K562 (cell line): ENCODE measurements at regions not wholly inside any gene's neighbourhood (a gene's known extent, or its start where the extent isn't known, plus 50 kb on each side); places are given as distances from the start of the nearest gene placed in this dataset.

Source experiments
- ATAC-seq: fragments of 200-7000 bp; cut with Tn5 transposase; 3 replicates; pipeline ENCODE4 v1.9.1; 2020; ENCODE audit warnings: moderate library complexity
- BruUV-seq: library from RNA; stranded (reverse); fragments of 400-500 nt; replicated peaks from 2 replicates; lab custom pipeline; 2021; lab: Mats Ljungman, UMichigan
- CTCF ChIA-PET: fragments of 300-600 bp; formaldehyde crosslinking; extraction: SDS; loops from one replicate; lab custom pipeline; 2021; ENCODE audit warnings: low intra/inter-chr PET ratio; lab: Yijun Ruan, JAX
- POLR2A ChIA-PET: fragments of 300-600, 350-650 bp; sonication (Branson Sonifier 250); formaldehyde crosslinking; extraction: SDS; loops from one replicate; lab custom pipeline; 2021; ENCODE audit warnings: antibody characterized with exemption, inconsistent platforms; lab: Yijun Ruan, JAX
- DNase-seq, 4 experiments: peaks; one replicate each; pipeline versions ENCODE4 v3.0.0 to v3.0.0-alpha.2; 2011 to 2018; ENCODE audit warnings: low spot score in 3 of 4, mixed read lengths in 3 of 4; ENCODE audit errors: extremely low read depth in 1 of 4
- FAIRE-seq: peaks from 2 replicates; lab custom pipeline; 2011; peaks lifted over from hg19 to GRCh38; lab: Jason Lieb, UNC
- H2AFZ ChIP-seq: 2 replicates; pipeline ENCODE4 v1.6.0; 2011; ENCODE audit warnings: low read depth, low read length, control low read depth, inconsistent platforms
- H3K27ac ChIP-seq: fragments of 200-600 bp; 3 replicates; pipeline ENCODE4 v1.8.0; 2011; ENCODE audit warnings: low read depth, mild to moderate bottlenecking, control low read depth, inconsistent platforms, low read length, moderate library complexity, mixed read lengths; ENCODE audit errors: extremely low read depth
- H3K27me3 ChIP-seq, 2 experiments: fragments of 300-600 bp in 1 of 2; 2 replicates in 1 of 2; 3 replicates in 1 of 2; pipeline versions ENCODE4 v1.6.0 to v1.8.0; 2011; ENCODE audit warnings: inconsistent platforms in 2 of 2, low read length in 2 of 2, mild to moderate bottlenecking in 1 of 2, mixed read lengths in 1 of 2, moderate library complexity in 1 of 2; ENCODE audit not compliant: control insufficient read depth in 2 of 2, insufficient read depth in 2 of 2
- H3K36me3 ChIP-seq: fragments of 300-600 bp; 3 replicates; pipeline ENCODE4 v1.8.0; 2011; ENCODE audit warnings: mild to moderate bottlenecking, low read length, inconsistent platforms; ENCODE audit not compliant: control insufficient read depth, insufficient read depth
- H3K4me1 ChIP-seq, 2 experiments: fragments of 200-600 bp in 1 of 2; replicated peaks in 1 of 2; 2 replicates in 1 of 2; 3 replicates in 1 of 2; pipeline versions ENCODE4 v1.5.1 to v1.8.0; 2011; ENCODE audit warnings: inconsistent platforms in 2 of 2, low read length in 2 of 2, mild to moderate bottlenecking in 1 of 2, mixed read lengths in 1 of 2, moderate library complexity in 1 of 2; ENCODE audit not compliant: control insufficient read depth in 2 of 2, insufficient read depth in 2 of 2
- H3K4me2 ChIP-seq: 2 replicates; pipeline ENCODE4 v1.6.1; 2011; ENCODE audit warnings: low read length, control low read depth, inconsistent platforms, mixed read lengths; ENCODE audit not compliant: insufficient read depth
- H3K4me3 ChIP-seq: fragments of 200-600 bp; sonication (generic), shearing (Covaris generic); 2 replicates; pipeline ENCODE4 v1.5.1; 2016; ENCODE audit warnings: control low read depth, inconsistent platforms
- H3K79me2 ChIP-seq: fragments of 200-600 bp; 3 replicates; pipeline ENCODE4 v1.8.0; 2011; ENCODE audit warnings: low read length, inconsistent platforms; ENCODE audit not compliant: control insufficient read depth, insufficient read depth
- H3K9ac ChIP-seq, 2 experiments: 2 replicates each; pipeline versions ENCODE4 v1.6.0 to v1.6.1; 2011; ENCODE audit warnings: low read depth in 2 of 2, low read length in 2 of 2, control low read depth in 1 of 2, inconsistent platforms in 1 of 2, mild to moderate bottlenecking in 1 of 2, mixed read lengths in 1 of 2; ENCODE audit not compliant: insufficient read depth in 1 of 2
- H3K9me1 ChIP-seq: one replicate; pipeline ENCODE4 v1.6.0; 2011; ENCODE audit warnings: inconsistent platforms, mild to moderate bottlenecking, low read length, moderate library complexity; ENCODE audit not compliant: control insufficient read depth, insufficient read depth
- H3K9me3 ChIP-seq: replicated peaks from 2 replicates; pipeline ENCODE4 v1.5.1; 2011; ENCODE audit warnings: low read depth, low read length, inconsistent platforms; ENCODE audit not compliant: control insufficient read depth, insufficient read depth
- H4K20me1 ChIP-seq: replicated peaks from 2 replicates; pipeline ENCODE4 v1.6.1; 2011; ENCODE audit warnings: low read length, inconsistent platforms, mixed read lengths; ENCODE audit not compliant: control insufficient read depth, insufficient read depth
- BDP1 ChIP-seq: IDR thresholded peaks from 3 replicates; pipeline ENCODE4 v1.6.1; 2011; ENCODE audit not compliant: insufficient read length, insufficient read depth
- FIP1L1 ChIP-seq: fragments of 200-400 bp; formaldehyde crosslinking; IDR thresholded peaks from 2 replicates; pipeline ENCODE4 v1.6.1; 2018; ENCODE audit warnings: mild to moderate bottlenecking, low read depth, low read length; ENCODE audit not compliant: poor library complexity, severe bottlenecking
- KDM1A ChIP-seq, 2 experiments: fragments of 450-650 bp; IDR thresholded peaks; 2 replicates each; pipeline ENCODE4 v1.6.1; 2016; ENCODE audit warnings: mild to moderate bottlenecking in 2 of 2
- KHSRP ChIP-seq: fragments of 450-650 bp; IDR thresholded peaks from 2 replicates; pipeline ENCODE4 v1.6.1; 2017
- MAFK ChIP-seq: IDR thresholded peaks from 2 replicates; pipeline ENCODE4 v1.6.1; 2011; ENCODE audit warnings: low read length, improper control_type of control experiment
- NCOA4 ChIP-seq: fragments of 450-650 bp; IDR thresholded peaks from 2 replicates; pipeline ENCODE4 v1.6.1; 2018; ENCODE audit warnings: mild to moderate bottlenecking; ENCODE audit not compliant: partially characterized antibody
- RHOXF2B ChIP-seq: fragments of 250-450 bp; sonication (Bioruptor Pico); conservative IDR thresholded peaks from 2 replicates; pipeline ENCODE4 v1.5.1; 2021
- SPI1 ChIP-seq: IDR thresholded peaks from 2 replicates; pipeline ENCODE4 v1.6.1; 2011; ENCODE audit warnings: low read depth, low read length, control low read depth, borderline replicate concordance
- TBP ChIP-seq: optimal IDR thresholded peaks from 2 replicates; pipeline ENCODE3; 2011; ENCODE audit warnings: low read depth, low read length, improper control_type of control experiment
- TRIM24 ChIP-seq, 2 experiments: fragments of 450-650 bp; IDR thresholded peaks; 2 replicates each; pipeline ENCODE4 v1.6.1; 2016
- XRCC3 ChIP-seq: fragments of 450-650 bp; IDR thresholded peaks from 2 replicates; pipeline ENCODE4 v1.6.1; 2017; ENCODE audit warnings: mild to moderate bottlenecking, moderate library complexity
- YBX1 ChIP-seq: fragments of 450-650 bp; IDR thresholded peaks from 2 replicates; pipeline ENCODE4 v1.7.1; 2016; ENCODE audit warnings: mild to moderate bottlenecking
- ZNF24 ChIP-seq: fragments of 450-650 bp; IDR thresholded peaks from 2 replicates; pipeline ENCODE4 v1.6.1; 2016
- ZNF589 ChIP-seq: fragments of 200-800 bp; sonication (Bioruptor generic); IDR thresholded peaks from 2 replicates; pipeline ENCODE4 v1.6.1; 2016; ENCODE audit warnings: low read depth, missing genetic modification characterization, missing compliant biosample characterization
- ZNF778 ChIP-seq: fragments of 450-650 bp; formaldehyde crosslinking; IDR thresholded peaks from 2 replicates; pipeline ENCODE4 v1.4.0; 2020; ENCODE audit warnings: mild to moderate bottlenecking, moderate library complexity
- WGBS: fragments of 100-300 bp; shearing (Covaris generic); methylation state at CpG from one replicate; pipeline ENCODE4 v1.1.6; 2016; ENCODE audit warnings: low coverage, mixed read lengths; ENCODE audit not compliant: insufficient coverage; ENCODE audit errors: missing lambda C conversion rate; 5-methylcytosine and 5-hydroxymethylcytosine counted together
- in situ Hi-C: fragments of 300-500 bp; cut with MboI; formaldehyde crosslinking; loops from 4 replicates; pipeline ENCODE4 v1.15.0; 2018; ENCODE audit warnings: inconsistent platforms, mixed read lengths
- intact Hi-C: fragments of 100-400 bp; cut with micrococcal nuclease; formaldehyde crosslinking; loops from 2 replicates; pipeline ENCODE4 v1.14.2; 2022
- TF ChIP-seq, protein P1 (sequence below): fragments of 450-650 bp; conservative IDR thresholded peaks from 2 replicates; pipeline ENCODE4 v1.6.1; 2016; ENCODE audit warnings: missing genetic modification characterization, low read depth, mild to moderate bottlenecking, control low read depth, missing compliant biosample characterization
- TF ChIP-seq, protein P2 (sequence below): fragments of 450-650 bp; formaldehyde crosslinking; IDR thresholded peaks from 2 replicates; pipeline ENCODE4 v1.4.0; 2022; ENCODE audit warnings: missing genetic modification characterization

DNA sequence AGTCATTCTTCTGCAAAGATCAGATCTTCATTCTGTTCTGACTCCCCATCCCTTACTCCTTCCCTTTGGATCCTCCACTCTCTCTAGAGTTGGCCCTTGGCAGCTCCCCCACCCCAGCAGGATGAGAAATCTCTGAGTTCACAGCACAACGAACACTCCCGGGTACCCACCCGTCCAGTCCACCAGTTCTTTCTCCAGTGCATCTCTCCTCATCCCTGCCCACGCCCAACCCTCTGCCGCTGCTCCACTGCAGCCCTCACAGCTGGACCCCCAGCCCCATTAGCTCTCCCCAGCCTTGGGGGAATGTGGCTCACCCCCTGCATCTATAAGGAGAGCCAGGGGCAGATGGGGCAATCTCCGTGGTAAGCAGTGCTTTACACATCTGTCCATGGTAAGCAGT is 125.7 kb downstream of the MATN1 start:
- Histone ChIP-seq H3K27ac (no peak overlapping the region), H3K27me3 (peaks cover 0 to 17% of the 10 kb centered on the region in 2 experiments; a peak in 1 of 5 replicates), H3K4me2 (no peak overlapping the region), H3K4me3 (no peak overlapping the region), H3K79me2 (no peaks in the 10 kb centered on the region)
- intact Hi-C loops = no loop called here
- no peak for DNase-seq
- no peak for FAIRE-seq
- in situ Hi-C loops = no loop called here
- no TSS peak for BruUV-seq
- TF ChIP-seq ZNF589 (CRISPR knock-in tag) (no peak), NCOA4 (no peak), KDM1A (IDR thresholded peaks at IDR 0.05) (no peak), BDP1 (no peak)
- TF ChIP-seq, all 486 proteins: peak for 0
- 0 out of 5 replicates have a peak, but pooled peaks cover 0 to 4% of the 10 kb centered on the region in 2 experiments for H3K4me1 ChIP-seq
- H4K20me1 ChIP-seq = no peaks in the 10 kb centered on the region
- ATAC-seq = no peak
- H2AFZ ChIP-seq = no peak overlapping the region
- 0% methylated on average over 6 of the region's 6 CpGs for WGBS
- H3K9me3 ChIP-seq = no peaks in the 10 kb centered on the region
- ChIA-PET POLR2A (interaction anchor here (0.6 to 0.7 kb wide), 5 partner anchors 41 to 327 kb away, joined by 3 to 4 read pairs (median 3); no protein-coding TSS in a partner anchor), CTCF (no interaction called here)
- no peak overlapping the region for H3K9ac ChIP-seq
- H3K36me3 ChIP-seq = no peaks in the 10 kb centered on the region
- no peaks in the 10 kb centered on the region for H3K9me1 ChIP-seq

DNA sequence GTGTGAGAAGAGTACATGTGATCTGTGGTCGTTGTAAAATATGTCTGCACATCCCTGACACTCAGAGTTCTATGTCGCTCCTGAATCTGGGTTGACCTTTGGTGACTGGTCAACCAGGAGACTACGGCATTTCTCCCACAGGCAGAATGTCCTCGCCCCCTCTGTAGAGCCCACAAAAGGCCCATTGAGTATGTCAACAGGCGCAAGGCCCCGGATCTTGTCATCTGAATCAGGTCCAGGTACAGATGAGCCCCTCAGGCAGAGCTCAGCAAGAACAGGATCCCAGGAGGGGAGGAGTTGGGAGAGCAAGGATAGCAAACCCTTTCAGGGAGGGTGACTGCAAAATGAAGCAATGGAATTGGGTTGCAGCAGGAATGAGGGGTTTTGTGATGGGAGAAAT is 126.5 kb downstream of the MATN1 start:
- no peak overlapping the region for H2AFZ ChIP-seq
- peaks cover 0 to 17% of the 10 kb centered on the region in 2 experiments; a peak in 1 of 5 replicates for H3K27me3 ChIP-seq
- no peaks in the 10 kb centered on the region for H3K9me3 ChIP-seq
- no peak overlapping the region for H3K4me3 ChIP-seq
- H3K79me2 ChIP-seq = no peaks in the 10 kb centered on the region
- DNase-seq (no peak), FAIRE-seq (no peak), ATAC-seq (no peak)
- no peaks in the 10 kb centered on the region for H3K36me3 ChIP-seq
- no peaks in the 10 kb centered on the region for H4K20me1 ChIP-seq
- intact Hi-C loops (no loop called here), in situ Hi-C loops (no loop called here)
- WGBS = under 1% methylated on average over 6 of the region's 6 CpGs
- ChIA-PET POLR2A (interaction anchor here (0.7 kb wide), 1 partner anchor 65 kb away, joined by 3 read pairs; no protein-coding TSS in a partner anchor), CTCF (no interaction called here)
- H3K9ac ChIP-seq = no peak overlapping the region
- no peak overlapping the region for H3K4me2 ChIP-seq
- 0 out of 5 replicates have a peak, but pooled peaks cover 0 to 4% of the 10 kb centered on the region in 2 experiments for H3K4me1 ChIP-seq
- no peaks in the 10 kb centered on the region for H3K9me1 ChIP-seq
- no TSS peak for BruUV-seq
- no peak overlapping the region for H3K27ac ChIP-seq
- TF ChIP-seq, protein P1, sequence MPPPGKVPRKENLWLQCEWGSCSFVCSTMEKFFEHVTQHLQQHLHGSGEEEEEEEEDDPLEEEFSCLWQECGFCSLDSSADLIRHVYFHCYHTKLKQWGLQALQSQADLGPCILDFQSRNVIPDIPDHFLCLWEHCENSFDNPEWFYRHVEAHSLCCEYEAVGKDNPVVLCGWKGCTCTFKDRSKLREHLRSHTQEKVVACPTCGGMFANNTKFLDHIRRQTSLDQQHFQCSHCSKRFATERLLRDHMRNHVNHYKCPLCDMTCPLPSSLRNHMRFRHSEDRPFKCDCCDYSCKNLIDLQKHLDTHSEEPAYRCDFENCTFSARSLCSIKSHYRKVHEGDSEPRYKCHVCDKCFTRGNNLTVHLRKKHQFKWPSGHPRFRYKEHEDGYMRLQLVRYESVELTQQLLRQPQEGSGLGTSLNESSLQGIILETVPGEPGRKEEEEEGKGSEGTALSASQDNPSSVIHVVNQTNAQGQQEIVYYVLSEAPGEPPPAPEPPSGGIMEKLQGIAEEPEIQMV (tag) = no peak
- TF ChIP-seq XRCC3 = no peak
- TF ChIP-seq TRIM24 (IDR thresholded peaks at IDR 0.05) = no peak
- TF ChIP-seq TBP = no peak
- no peak for TF ChIP-seq FIP1L1
- no peak for TF ChIP-seq RHOXF2B (CRISPR knock-in tag)
- no peak for TF ChIP-seq SPI1
- no peak for TF ChIP-seq ZNF589 (CRISPR knock-in tag)
- TF ChIP-seq ZNF24 = no peak
- TF ChIP-seq KHSRP = no peak
- TF ChIP-seq MAFK = no peak
- no peak for TF ChIP-seq YBX1
- TF ChIP-seq ZNF778 = no peak
- TF ChIP-seq, protein P2, sequence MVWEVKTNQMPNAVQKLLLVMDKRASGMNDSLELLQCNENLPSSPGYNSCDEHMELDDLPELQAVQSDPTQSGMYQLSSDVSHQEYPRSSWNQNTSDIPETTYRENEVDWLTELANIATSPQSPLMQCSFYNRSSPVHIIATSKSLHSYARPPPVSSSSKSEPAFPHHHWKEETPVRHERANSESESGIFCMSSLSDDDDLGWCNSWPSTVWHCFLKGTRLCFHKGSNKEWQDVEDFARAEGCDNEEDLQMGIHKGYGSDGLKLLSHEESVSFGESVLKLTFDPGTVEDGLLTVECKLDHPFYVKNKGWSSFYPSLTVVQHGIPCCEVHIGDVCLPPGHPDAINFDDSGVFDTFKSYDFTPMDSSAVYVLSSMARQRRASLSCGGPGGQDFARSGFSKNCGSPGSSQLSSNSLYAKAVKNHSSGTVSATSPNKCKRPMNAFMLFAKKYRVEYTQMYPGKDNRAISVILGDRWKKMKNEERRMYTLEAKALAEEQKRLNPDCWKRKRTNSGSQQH = no peak
